Cardiac fibroblast (primary cell): ENCODE measurements at regions not wholly inside any gene's neighbourhood (a gene's known extent, or its start where the extent isn't known, plus 50 kb on each side); places are given as distances from the start of the nearest gene placed in this dataset.

Experiments used
- DNase-seq, 2 donors: peaks; one replicate each; pipeline versions ENCODE4 v3.0.0 to v3.0.0-alpha.2; 2010; ENCODE audit warnings: low read depth in 2 of 2
- H3K4me3 ChIP-seq, 2 donors: replicated peaks in 1 of 2; 1 replicate in 1 of 2; 2 replicates in 1 of 2; pipeline ENCODE4 v1.5.1; 2011; ENCODE audit warnings: low read depth in 2 of 2, low read length in 2 of 2, mild to moderate bottlenecking in 2 of 2, moderate library complexity in 1 of 2
- TF ChIP-seq, protein P1 (sequence below): IDR thresholded peaks from one replicate; pipeline ENCODE4 v1.5.1; 2011; ENCODE audit warnings: low read depth, mild to moderate bottlenecking, low read length, inconsistent platforms

DNA sequence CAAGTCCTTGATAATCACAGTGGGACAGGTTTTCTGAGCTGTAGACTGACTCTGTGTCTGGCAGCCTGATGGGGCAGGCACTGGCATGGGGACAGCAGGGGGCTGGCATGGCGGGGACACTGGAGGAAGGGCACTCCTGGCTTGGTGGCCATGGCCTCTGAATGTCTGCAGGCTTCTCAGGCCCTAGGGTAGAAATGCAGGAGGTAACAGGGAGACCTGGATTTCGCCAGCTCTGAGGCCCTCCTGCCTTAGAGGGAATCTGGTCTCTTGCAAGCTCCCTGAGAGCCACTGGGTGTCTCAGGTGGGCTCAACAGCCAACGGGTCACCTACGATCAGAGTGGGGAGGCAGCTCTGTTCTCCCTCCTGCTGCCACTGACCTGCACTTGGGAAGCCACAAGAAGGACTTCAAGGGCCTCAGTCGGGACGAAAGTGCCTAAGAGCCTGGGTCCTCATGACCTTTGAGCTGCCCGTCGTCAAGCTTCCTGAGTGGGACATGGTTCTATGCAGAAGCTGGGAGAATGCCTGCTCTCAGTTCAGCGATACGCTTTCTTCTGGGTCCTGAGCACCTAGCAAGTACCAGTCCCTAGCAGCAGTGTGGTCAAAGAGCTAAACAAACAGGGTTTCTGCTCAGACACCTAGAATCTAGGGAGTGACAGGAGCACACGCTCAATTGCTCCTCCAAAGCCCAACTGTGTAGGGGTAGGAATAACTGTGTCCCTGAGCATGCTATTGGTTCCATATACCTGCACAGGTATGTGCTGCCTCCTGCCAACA lies 569.0 kb downstream of the PTPRU start:
- no peak overlapping the region for H3K4me3 ChIP-seq
- TF ChIP-seq, protein P1, sequence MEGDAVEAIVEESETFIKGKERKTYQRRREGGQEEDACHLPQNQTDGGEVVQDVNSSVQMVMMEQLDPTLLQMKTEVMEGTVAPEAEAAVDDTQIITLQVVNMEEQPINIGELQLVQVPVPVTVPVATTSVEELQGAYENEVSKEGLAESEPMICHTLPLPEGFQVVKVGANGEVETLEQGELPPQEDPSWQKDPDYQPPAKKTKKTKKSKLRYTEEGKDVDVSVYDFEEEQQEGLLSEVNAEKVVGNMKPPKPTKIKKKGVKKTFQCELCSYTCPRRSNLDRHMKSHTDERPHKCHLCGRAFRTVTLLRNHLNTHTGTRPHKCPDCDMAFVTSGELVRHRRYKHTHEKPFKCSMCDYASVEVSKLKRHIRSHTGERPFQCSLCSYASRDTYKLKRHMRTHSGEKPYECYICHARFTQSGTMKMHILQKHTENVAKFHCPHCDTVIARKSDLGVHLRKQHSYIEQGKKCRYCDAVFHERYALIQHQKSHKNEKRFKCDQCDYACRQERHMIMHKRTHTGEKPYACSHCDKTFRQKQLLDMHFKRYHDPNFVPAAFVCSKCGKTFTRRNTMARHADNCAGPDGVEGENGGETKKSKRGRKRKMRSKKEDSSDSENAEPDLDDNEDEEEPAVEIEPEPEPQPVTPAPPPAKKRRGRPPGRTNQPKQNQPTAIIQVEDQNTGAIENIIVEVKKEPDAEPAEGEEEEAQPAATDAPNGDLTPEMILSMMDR, result no peak
- DNase-seq, result no peak

- DNase-seq, result no peak
- TF ChIP-seq, protein P1, result no peak
- no peak overlapping the region for H3K4me3 ChIP-seq
Measured at GRCh38 chr1:29804181-29804899, 568.0 kb downstream of the PTPRU start.

DNA sequence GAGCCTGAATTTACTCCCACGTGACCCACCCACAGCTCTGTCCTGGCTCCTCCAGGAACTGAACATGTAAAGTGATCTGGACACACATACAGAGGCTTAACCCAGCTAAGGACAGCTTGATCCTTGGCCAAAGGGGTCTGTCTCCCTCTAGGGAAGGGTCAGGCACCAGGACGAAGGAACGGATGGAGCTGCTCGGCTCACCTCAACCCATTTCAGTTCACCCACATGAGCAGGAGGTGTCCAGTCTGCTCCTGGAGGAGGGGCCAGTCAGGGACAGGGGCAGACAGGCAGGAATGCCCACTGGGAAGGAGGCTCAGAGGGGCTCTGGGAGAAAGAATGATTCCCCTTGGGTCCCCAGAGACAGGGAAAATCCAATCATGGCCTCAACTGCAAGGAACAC lies 567.2 kb downstream of the PTPRU start:
- TF ChIP-seq, protein P1, result no peak
- no peak for DNase-seq
- no peak overlapping the region for H3K4me3 ChIP-seq

DNA sequence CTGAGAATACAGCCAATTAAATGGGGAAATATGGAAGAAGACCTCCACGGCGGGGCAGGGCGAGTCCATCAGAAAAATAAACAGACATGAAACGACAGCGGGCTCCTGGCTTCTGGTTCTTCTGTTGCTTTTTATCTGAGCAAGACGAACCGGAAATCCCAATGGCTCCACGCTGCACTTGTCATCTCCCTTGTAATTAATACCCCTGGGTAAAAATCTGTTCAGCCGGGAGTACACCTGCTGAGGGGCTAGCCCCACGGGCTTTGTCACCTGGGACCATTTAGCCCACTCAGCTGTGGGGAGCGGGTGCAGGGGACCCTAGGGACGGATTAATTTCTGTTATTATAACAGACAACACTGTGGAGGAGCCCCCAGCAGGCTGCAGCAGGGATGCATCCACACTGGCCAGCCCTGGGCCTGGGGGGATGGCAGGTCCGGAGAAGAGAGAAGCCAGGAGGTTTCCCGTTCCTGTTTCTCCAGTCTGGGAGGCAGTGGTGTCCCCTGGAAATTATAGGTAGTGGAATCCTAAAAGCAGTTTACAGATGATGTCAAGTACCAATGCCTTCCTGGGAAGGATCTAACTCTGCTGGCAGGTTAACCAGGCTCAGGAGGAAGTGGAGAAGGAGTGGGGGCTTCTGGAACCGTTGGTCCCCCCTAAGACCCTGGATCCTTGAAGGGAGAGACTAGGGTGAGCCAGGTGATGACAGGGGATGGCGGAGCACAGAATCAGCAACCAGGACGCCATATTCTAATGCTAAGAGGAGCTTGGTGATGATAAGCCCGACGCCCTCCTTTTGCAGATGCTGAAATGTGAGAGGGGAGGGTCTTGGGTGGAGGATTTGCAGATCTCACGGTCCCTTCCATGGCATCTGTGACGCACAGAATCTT lies 566.1 kb downstream of the PTPRU start:
- TF ChIP-seq, protein P1, result no peak
- H3K4me3 ChIP-seq, result no peak overlapping the region
- DNase-seq, result no peak

DNA sequence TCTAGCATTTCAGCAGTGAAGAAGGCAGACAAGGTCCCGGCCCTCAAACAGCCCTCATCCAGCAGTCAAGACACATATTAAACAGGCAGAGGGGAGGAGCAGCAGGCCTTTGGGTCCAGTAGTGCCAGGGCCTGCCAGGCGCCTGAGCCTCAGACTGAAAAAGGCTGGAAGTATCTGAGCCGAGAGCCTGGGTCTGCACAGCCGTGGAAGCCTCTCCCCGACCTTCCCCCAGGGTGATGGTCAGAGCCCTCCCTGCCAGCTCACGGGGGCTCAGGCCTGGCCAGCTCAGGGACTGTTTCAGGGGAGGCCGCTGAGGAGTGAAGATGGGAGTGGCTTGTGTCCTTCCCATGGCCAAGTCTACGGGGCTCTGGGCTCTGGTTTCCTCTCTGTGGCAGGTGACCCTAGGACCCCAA lies 565.2 kb downstream of the PTPRU start:
- TF ChIP-seq, protein P1, result no peak
- no peak for DNase-seq
- no peak overlapping the region for H3K4me3 ChIP-seq

GRCh38 chr1:29801003-29801402 lies 564.7 kb downstream of the PTPRU start:
- H3K4me3 ChIP-seq, result no peak overlapping the region
- TF ChIP-seq, protein P1, result no peak
- DNase-seq, result no peak
